ENCODE measurements at regions not wholly inside any gene's neighbourhood (a gene's known extent, or its start where the extent isn't known, plus 50 kb on each side); places are given as distances from the start of the nearest gene placed in this dataset.

- BruUV-seq (replicated peaks), result no TSS peak
- DNase-seq (ENCODE audit: low read depth, low spot score), result peak; percentile 18
- no peaks in the 10 kb centered on the region for H3K27me3 ChIP-seq (ENCODE audit: control insufficient read depth in 2 of 2, insufficient read depth in 2 of 2, low read length in 2 of 2)
- ChIA-PET CTCF (interaction anchor here (1.0 to 1.3 kb wide), 2 partner anchors 10 to 15 kb away, joined by 3 read pairs; no protein-coding TSS in a partner anchor), POLR2A (no interaction called here)
- intact Hi-C loops (cut with micrococcal nuclease), result no loop called here
- H3K4me3 ChIP-seq (replicated peaks in 1 of 3; ENCODE audit: insufficient read depth in 1 of 3, low read depth in 1 of 3, low read length in 3 of 3), result no peak overlapping the region
- H3K9me3 ChIP-seq (replicated peaks; ENCODE audit: control insufficient read depth, insufficient read depth, low read length), result no peaks in the 10 kb centered on the region
- no peaks in the 10 kb centered on the region for H3K36me3 ChIP-seq (ENCODE audit: control insufficient read depth in 2 of 2, extremely low read depth in 1 of 2, insufficient read depth in 2 of 2, low read length in 2 of 2)
- no peaks in the 10 kb centered on the region for H3K79me2 ChIP-seq (ENCODE audit: control insufficient read depth, insufficient read depth, low read length)
- H3K4me1 ChIP-seq (ENCODE audit: control insufficient read depth, extremely low read depth, insufficient read depth, low read length), result no peaks in the 10 kb centered on the region
- no peak overlapping the region for H3K4me2 ChIP-seq (ENCODE audit: insufficient read depth, low read length)
- no peak overlapping the region for H3K9ac ChIP-seq (replicated peaks; ENCODE audit: extremely low read depth, insufficient read depth, low read length)
- TF ChIP-seq GATA2 (IDR thresholded peaks at IDR 0.05; ENCODE audit: insufficient read depth, insufficient read length, low read depth, low read length) (no peak), EZH2 (IDR thresholded peaks at IDR 0.05; ENCODE audit: borderline replicate concordance, low read depth, low read length, severe bottlenecking) (no peak), FOS (IDR thresholded peaks at IDR 0.05; ENCODE audit: borderline replicate concordance, insufficient read depth, low read length) (no peak), POLR2AphosphoS5 (IDR thresholded peaks at IDR 0.05; ENCODE audit: insufficient read depth, low read depth, low read length) (no peak), CTCF (IDR thresholded peaks at IDR 0.05; ENCODE audit: extremely low read depth in 1 of 2, insufficient read depth in 1 of 2, low read depth in 1 of 2, low read length in 2 of 2) (no peak), POLR2A (IDR thresholded peaks at IDR 0.05; ENCODE audit: low read depth, low read length) (no peak), JUN (IDR thresholded peaks at IDR 0.05; ENCODE audit: borderline replicate concordance, insufficient read depth, insufficient read length, low read depth) (no peak), MYC (IDR thresholded peaks at IDR 0.05; ENCODE audit: low read depth, low read length) (no peak), MAX (IDR thresholded peaks at IDR 0.05; ENCODE audit: insufficient read depth, insufficient read length) (no peak)
- no peak overlapping the region for H3K27ac ChIP-seq (ENCODE audit: insufficient read depth, low read depth, low read length)
- no peak for FAIRE-seq
- H2AFZ ChIP-seq (ENCODE audit: low read depth, low read length), result no peak overlapping the region
- no peaks in the 10 kb centered on the region for H3K9me1 ChIP-seq (replicated peaks; ENCODE audit: control insufficient read depth, extremely low read depth, insufficient read depth, low read length)
- H4K20me1 ChIP-seq (replicated peaks; ENCODE audit: control insufficient read depth, extremely low read depth, insufficient read depth, low read length), result no peaks in the 10 kb centered on the region
- dilution Hi-C loops (cut with MboI; ENCODE audit: extremely low pct_ligation_motif_present, low sequenced_read_pairs), result no loop called here
Observed at GRCh38 chr5:126015235-126016181, 407.7 kb upstream of the GRAMD2B start.

Measured in endothelial cell of umbilical vein (primary cell).